A549 (cell line): ENCODE measurements at regions not wholly inside any gene's neighbourhood (a gene's known extent, or its start where the extent isn't known, plus 50 kb on each side); places are given as distances from the start of the nearest gene placed in this dataset.

ENCODE experiments used
- ATAC-seq, 2 experiments: fragments of 200-7000 bp in 1 of 2; fragments of >200 bp in 1 of 2; cut with Nextera tagmentation in 1 of 2; cut with Tn5 transposase in 1 of 2; 3 replicates each; pipeline versions ENCODE4 v1.8.0 to v1.9.1; 2018 to 2020; ENCODE audit warnings: mild to moderate bottlenecking in 1 of 2, moderate library complexity in 1 of 2
- CTCF ChIA-PET: fragments of 300-600 bp; sonication (Branson Sonifier 250); formaldehyde crosslinking; extraction: SDS; loops from one replicate; lab custom pipeline; 2021; ENCODE audit warnings: antibody characterized with exemption, inconsistent platforms; lab: Yijun Ruan, JAX
- POLR2A ChIA-PET: fragments of 350-600 bp; formaldehyde crosslinking; extraction: SDS; loops from one replicate; lab custom pipeline; 2021; ENCODE audit warnings: antibody characterized with exemption, inconsistent platforms; lab: Yijun Ruan, JAX
- DNase-seq, 2 experiments: peaks; one replicate each; pipeline versions ENCODE4 v3.0.0 to v3.0.0-alpha.2; 2011 to 2016; ENCODE audit warnings: low read depth in 1 of 2, low spot score in 1 of 2
- FAIRE-seq: peaks from 2 replicates; lab custom pipeline; 2011; peaks lifted over from hg19 to GRCh38; lab: Jason Lieb, UNC
- H3K27ac ChIP-seq, 2 experiments: fragments of >200 bp; sonication (Bioruptor Twin); formaldehyde crosslinking; 3 replicates each; pipeline ENCODE4 v1.5.1; 2016 to 2017
- H3K4me1 ChIP-seq: fragments of >200 bp; sonication (Bioruptor Twin); formaldehyde crosslinking; 3 replicates; pipeline ENCODE4 v1.6.1; 2016
- H3K4me2 ChIP-seq: fragments of >200 bp; sonication (Bioruptor Twin); formaldehyde crosslinking; 3 replicates; pipeline ENCODE4 v1.6.1; 2016
- H3K4me3 ChIP-seq: fragments of >200 bp; sonication (Bioruptor Twin); formaldehyde crosslinking; 3 replicates; pipeline ENCODE4 v1.5.1; 2016
- H3K9me3 ChIP-seq: fragments of >200 bp; sonication (Bioruptor Twin); formaldehyde crosslinking; 3 replicates; pipeline ENCODE4 v1.6.1; 2016
- BCL3 ChIP-seq: fragments of >200 bp; sonication (Bioruptor Twin); formaldehyde crosslinking; IDR thresholded peaks from 3 replicates; pipeline ENCODE4 v1.6.1; 2016
- BHLHE40 ChIP-seq: IDR thresholded peaks from 2 replicates; pipeline ENCODE4 v1.6.1; 2012; ENCODE audit warnings: low read depth, low read length, inconsistent platforms
- CHD4 ChIP-seq: fragments of 200-600 bp; sonication (generic); IDR thresholded peaks from 2 replicates; pipeline ENCODE4 v1.6.1; 2016; ENCODE audit warnings: antibody characterized with exemption, mild to moderate bottlenecking, borderline replicate concordance
- EHF ChIP-seq: fragments of 250-450 bp; sonication (Bioruptor Pico); IDR thresholded peaks from 2 replicates; pipeline ENCODE4 v1.5.0; 2020; ENCODE audit warnings: mild to moderate bottlenecking
- EHMT2 ChIP-seq: fragments of 200-600 bp; sonication (generic); IDR thresholded peaks from 2 replicates; pipeline ENCODE4 v1.6.1; 2016; ENCODE audit warnings: antibody characterized with exemption, low read depth, mild to moderate bottlenecking, moderate library complexity
- ESRRA ChIP-seq: fragments of 150-350 bp; IDR thresholded peaks from 2 replicates; pipeline ENCODE4 v1.6.1; 2014; ENCODE audit warnings: mild to moderate bottlenecking, low read length, borderline replicate concordance
- FOSL2 ChIP-seq, 2 experiments: fragments of 450-650 bp in 1 of 2; fragments of >200 bp in 1 of 2; sonication (Bioruptor Twin) in 1 of 2; formaldehyde crosslinking; IDR thresholded peaks; 2 replicates each; pipeline versions ENCODE4 v1.5.0 to v1.6.1; 2016 to 2020; ENCODE audit warnings: mild to moderate bottlenecking in 1 of 2, moderate library complexity in 1 of 2
- FOXS1 ChIP-seq: fragments of 250-450 bp; sonication (Bioruptor Pico); IDR thresholded peaks from 2 replicates; pipeline ENCODE4 v1.5.0; 2020; ENCODE audit warnings: mild to moderate bottlenecking, moderate library complexity
- HDAC2 ChIP-seq: fragments of 200-600 bp; sonication (generic); IDR thresholded peaks from 2 replicates; pipeline ENCODE4 v1.6.1; 2016
- HEYL ChIP-seq: fragments of 250-450 bp; sonication (Bioruptor Pico); IDR thresholded peaks from 2 replicates; pipeline ENCODE4 v1.8.0; 2021; ENCODE audit warnings: mild to moderate bottlenecking, moderate library complexity
- HMGXB4 ChIP-seq: fragments of 250-450 bp; sonication (Bioruptor Pico); IDR thresholded peaks from 2 replicates; pipeline ENCODE4 v1.5.0; 2021; ENCODE audit warnings: mild to moderate bottlenecking, moderate library complexity, borderline replicate concordance
- KDM1A ChIP-seq: fragments of 200-600 bp; sonication (generic); IDR thresholded peaks from 2 replicates; pipeline ENCODE4 v1.6.1; 2016; ENCODE audit warnings: low read depth, mild to moderate bottlenecking
- KDM5A ChIP-seq: fragments of 200-600 bp; sonication (generic); IDR thresholded peaks from 2 replicates; pipeline ENCODE4 v1.6.1; 2016; ENCODE audit warnings: antibody characterized with exemption, mild to moderate bottlenecking
- MAFK ChIP-seq: fragments of 450-650 bp; IDR thresholded peaks from 2 replicates; pipeline ENCODE4 v1.6.1; 2014; ENCODE audit not compliant: partially characterized antibody
- MAZ ChIP-seq: fragments of 150-350 bp; IDR thresholded peaks from 2 replicates; pipeline ENCODE4 v1.6.1; 2014; ENCODE audit warnings: antibody characterized with exemption, low read depth, low read length, borderline replicate concordance
- NFE2L2 ChIP-seq: fragments of 150-350 bp; conservative IDR thresholded peaks from 2 replicates; pipeline ENCODE4 v1.6.1; 2014; ENCODE audit warnings: low read length
- NPAS2 ChIP-seq: fragments of 250-450 bp; sonication (Bioruptor Pico); IDR thresholded peaks from 2 replicates; pipeline ENCODE4 v1.8.0; 2022; ENCODE audit warnings: mild to moderate bottlenecking, moderate library complexity, borderline replicate concordance
- POLR2AphosphoS2 ChIP-seq: conservative IDR thresholded peaks from 2 replicates; pipeline ENCODE4 v1.6.1; 2012; ENCODE audit warnings: low read length, improper control_type of control experiment, inconsistent platforms
- RAD21 ChIP-seq, 2 experiments: fragments of >200 bp in 1 of 2; sonication (Bioruptor Twin) in 1 of 2; formaldehyde crosslinking in 1 of 2; IDR thresholded peaks in 1 of 2; conservative IDR thresholded peaks in 1 of 2; 2 replicates in 1 of 2; 3 replicates in 1 of 2; pipeline ENCODE4 v1.6.1; 2012 to 2018; ENCODE audit warnings: inconsistent platforms in 1 of 2
- RARB ChIP-seq: fragments of 250-450 bp; sonication (Bioruptor Pico); IDR thresholded peaks from 2 replicates; pipeline ENCODE4 v1.8.0; 2021; ENCODE audit warnings: mild to moderate bottlenecking, moderate library complexity
- ZNF302 ChIP-seq: fragments of 250-450 bp; sonication (Bioruptor Pico); IDR thresholded peaks from 2 replicates; pipeline ENCODE4 v1.9.0; 2021; ENCODE audit warnings: inconsistent platforms, mild to moderate bottlenecking, moderate library complexity
- WGBS: methylation state at CpG from one replicate; pipeline ENCODE4 v1.1.6; 2017; ENCODE audit errors: missing lambda C conversion rate; 5-methylcytosine and 5-hydroxymethylcytosine counted together
- TF ChIP-seq, protein P1 (sequence below): fragments of >200 bp; sonication (Bioruptor Twin); formaldehyde crosslinking; IDR thresholded peaks from 3 replicates; pipeline ENCODE4 v1.5.1; 2016
- TF ChIP-seq, protein P2 (sequence below): fragments of 450-650 bp; IDR thresholded peaks from 2 replicates; pipeline ENCODE4 v1.6.1; 2014; ENCODE audit warnings: antibody characterized with exemption

GRCh38 chr1:82064691-82065090 lies 264.0 kb downstream of the ADGRL2 start:
- Histone ChIP-seq H3K9me3 (no peaks in the 10 kb centered on the region), H3K4me1 (no peaks in the 10 kb centered on the region), H3K4me2 (no peak overlapping the region), H3K27ac (no peak overlapping the region)
- no peak for DNase-seq
- ATAC-seq = no peak
- TF ChIP-seq NPAS2 (CRISPR knock-in tag) (no peak), KDM1A (no peak), HMGXB4 (CRISPR knock-in tag) (no peak), MAZ (no peak), RAD21 (conservative IDR thresholded peaks at IDR 0.05 in 1 of 2, IDR thresholded peaks at IDR 0.05 in 1 of 2) (no peak), HDAC2 (no peak), EHF (CRISPR knock-in tag) (no peak), ESRRA (no peak), ZNF302 (CRISPR knock-in tag) (no peak), FOXS1 (no peak), CHD4 (no peak), BCL3 (no peak), HEYL (CRISPR knock-in tag) (no peak), RARB (CRISPR knock-in tag) (no peak), FOSL2 (IDR thresholded peaks at IDR 0.05) (no peak), FOSL2 (CRISPR knock-in tag; IDR thresholded peaks at IDR 0.05) (no peak)
- TF ChIP-seq, protein P1, sequence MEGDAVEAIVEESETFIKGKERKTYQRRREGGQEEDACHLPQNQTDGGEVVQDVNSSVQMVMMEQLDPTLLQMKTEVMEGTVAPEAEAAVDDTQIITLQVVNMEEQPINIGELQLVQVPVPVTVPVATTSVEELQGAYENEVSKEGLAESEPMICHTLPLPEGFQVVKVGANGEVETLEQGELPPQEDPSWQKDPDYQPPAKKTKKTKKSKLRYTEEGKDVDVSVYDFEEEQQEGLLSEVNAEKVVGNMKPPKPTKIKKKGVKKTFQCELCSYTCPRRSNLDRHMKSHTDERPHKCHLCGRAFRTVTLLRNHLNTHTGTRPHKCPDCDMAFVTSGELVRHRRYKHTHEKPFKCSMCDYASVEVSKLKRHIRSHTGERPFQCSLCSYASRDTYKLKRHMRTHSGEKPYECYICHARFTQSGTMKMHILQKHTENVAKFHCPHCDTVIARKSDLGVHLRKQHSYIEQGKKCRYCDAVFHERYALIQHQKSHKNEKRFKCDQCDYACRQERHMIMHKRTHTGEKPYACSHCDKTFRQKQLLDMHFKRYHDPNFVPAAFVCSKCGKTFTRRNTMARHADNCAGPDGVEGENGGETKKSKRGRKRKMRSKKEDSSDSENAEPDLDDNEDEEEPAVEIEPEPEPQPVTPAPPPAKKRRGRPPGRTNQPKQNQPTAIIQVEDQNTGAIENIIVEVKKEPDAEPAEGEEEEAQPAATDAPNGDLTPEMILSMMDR = no peak
- TF ChIP-seq, all 56 proteins: peak for 0
- no peak for FAIRE-seq
- no peak overlapping the region for H3K4me3 ChIP-seq
- WGBS = 5% methylated on average over 1 of the region's 1 CpG
- ChIA-PET POLR2A (no interaction called here), CTCF (no interaction called here)

DNA sequence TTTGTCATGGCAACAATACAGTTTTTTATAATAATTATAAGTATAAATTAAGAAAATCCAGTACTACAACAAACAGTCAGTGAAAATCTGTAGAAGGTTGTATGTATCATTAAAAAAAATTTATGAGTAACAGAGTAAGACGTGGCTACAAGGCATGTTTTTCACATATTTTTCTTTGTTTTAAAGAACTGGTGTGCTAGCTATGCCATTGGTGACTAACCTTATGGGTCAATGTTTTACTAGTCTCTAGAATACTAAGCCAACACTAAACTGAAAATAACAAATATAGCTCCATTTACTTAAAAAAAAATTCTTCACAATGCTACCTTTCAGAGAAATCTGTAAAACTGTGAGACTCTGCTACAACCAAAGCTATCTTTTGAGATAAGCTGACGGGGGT lies 261.5 kb downstream of the ADGRL2 start:
- ATAC-seq (no peak), DNase-seq (no peak), FAIRE-seq (no peak)
- Histone ChIP-seq H3K9me3 (no peaks in the 10 kb centered on the region), H3K4me3 (no peak overlapping the region), H3K27ac (no peak overlapping the region), H3K4me1 (no peaks in the 10 kb centered on the region), H3K4me2 (no peak overlapping the region)
- CTCF ChIA-PET = no interaction called here
- TF ChIP-seq EHMT2 (no peak), NFE2L2 (no peak), POLR2AphosphoS2 (no peak), KDM5A (no peak)
- WGBS = 16% methylated on average over 2 of the region's 2 CpGs
- POLR2A ChIA-PET = no interaction called here

GRCh38 chr1:82059959-82060358 lies 259.2 kb downstream of the ADGRL2 start:
- ChIA-PET POLR2A (no interaction called here), CTCF (no interaction called here)
- no peak overlapping the region for H3K27ac ChIP-seq
- ATAC-seq (no peak), FAIRE-seq (no peak), DNase-seq (no peak)
- no peaks in the 10 kb centered on the region for H3K4me1 ChIP-seq
- TF ChIP-seq, protein P1 = no peak
- no peak for TF ChIP-seq BHLHE40
- TF ChIP-seq, protein P2, sequence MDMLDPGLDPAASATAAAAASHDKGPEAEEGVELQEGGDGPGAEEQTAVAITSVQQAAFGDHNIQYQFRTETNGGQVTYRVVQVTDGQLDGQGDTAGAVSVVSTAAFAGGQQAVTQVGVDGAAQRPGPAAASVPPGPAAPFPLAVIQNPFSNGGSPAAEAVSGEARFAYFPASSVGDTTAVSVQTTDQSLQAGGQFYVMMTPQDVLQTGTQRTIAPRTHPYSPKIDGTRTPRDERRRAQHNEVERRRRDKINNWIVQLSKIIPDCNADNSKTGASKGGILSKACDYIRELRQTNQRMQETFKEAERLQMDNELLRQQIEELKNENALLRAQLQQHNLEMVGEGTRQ = no peak
- no peak for TF ChIP-seq MAFK
- no peak overlapping the region for H3K4me3 ChIP-seq
- no peak overlapping the region for H3K4me2 ChIP-seq
- no peaks in the 10 kb centered on the region for H3K9me3 ChIP-seq
- WGBS = 11% methylated on average over 3 of the region's 3 CpGs
